Endodermal cell (in vitro differentiated cells): ENCODE measurements at regions not wholly inside any gene's neighbourhood (a gene's known extent, or its start where the extent isn't known, plus 50 kb on each side); places are given as distances from the start of the nearest gene placed in this dataset.

ENCODE experiments used
- DNase-seq: peaks from one replicate; pipeline ENCODE4 v3.0.0-alpha.2; 2017
- H3K27ac ChIP-seq: 2 replicates; pipeline ENCODE4 v1.5.1; 2013; ENCODE audit warnings: mild to moderate bottlenecking, low read depth, low read length, moderate library complexity
- H3K27me3 ChIP-seq: 2 replicates; pipeline ENCODE4 v1.6.1; 2013; ENCODE audit warnings: mild to moderate bottlenecking, low read length, moderate library complexity; ENCODE audit not compliant: insufficient read depth, control insufficient read depth, poor library complexity, severe bottlenecking
- H3K36me3 ChIP-seq: 2 replicates; pipeline ENCODE4 v1.7.0; 2013; ENCODE audit warnings: mild to moderate bottlenecking, low read length, moderate library complexity; ENCODE audit not compliant: control insufficient read depth, insufficient read depth
- H3K4me1 ChIP-seq: one replicate; pipeline ENCODE4 v1.7.0; 2013; ENCODE audit warnings: low read length; ENCODE audit not compliant: control insufficient read depth, insufficient read depth
- H3K4me3 ChIP-seq: 2 replicates; pipeline ENCODE4 v1.5.1; 2013; ENCODE audit warnings: mild to moderate bottlenecking, low read length, moderate library complexity
- H3K9ac ChIP-seq: 2 replicates; pipeline ENCODE4 v1.6.1; 2013; ENCODE audit warnings: mild to moderate bottlenecking, low read length, moderate library complexity; ENCODE audit not compliant: poor library complexity, severe bottlenecking; ENCODE audit errors: extremely low read depth
- H3K9me3 ChIP-seq: 2 replicates; pipeline ENCODE4 v1.6.1; 2013; ENCODE audit warnings: mild to moderate bottlenecking, low read length, moderate library complexity; ENCODE audit not compliant: control insufficient read depth
- H3K27ac Mint-ChIP-seq: 2 replicates; pipeline ENCODE4 v1.8.0; 2020; ENCODE audit warnings: mixed read lengths
- H3K27me3 Mint-ChIP-seq: 2 replicates; pipeline ENCODE4 v1.8.0; 2021; ENCODE audit warnings: mild to moderate bottlenecking, mixed read lengths; ENCODE audit not compliant: insufficient read depth
- H3K36me3 Mint-ChIP-seq: 2 replicates; pipeline ENCODE4 v1.8.0; 2020; ENCODE audit warnings: low read depth, mixed read lengths
- H3K4me1 Mint-ChIP-seq: 2 replicates; pipeline ENCODE4 v1.8.0; 2020; ENCODE audit warnings: mixed read lengths
- H3K4me3 Mint-ChIP-seq: 2 replicates; pipeline ENCODE4 v1.8.0; 2020; ENCODE audit warnings: mild to moderate bottlenecking, moderate library complexity, mixed read lengths
- H3K9me3 Mint-ChIP-seq: 2 replicates; pipeline ENCODE4 v1.8.0; 2020; ENCODE audit warnings: mild to moderate bottlenecking, mixed read lengths
- CTCF ChIP-seq: fragments of 200-600 bp; sonication (generic); conservative IDR thresholded peaks from 2 replicates; pipeline ENCODE4 v1.5.0; 2021; ENCODE audit warnings: antibody characterized with exemption, mild to moderate bottlenecking
- WGBS, 2 experiments: methylation state at CpG; one replicate each; pipeline versions ENCODE4 v1.1.5 to v1.1.7; 2013; ENCODE audit warnings: missing lambda C conversion rate in 2 of 2, mixed read lengths in 1 of 2; ENCODE audit not compliant: insufficient coverage in 1 of 2, insufficient read length in 1 of 2; 5-methylcytosine and 5-hydroxymethylcytosine counted together

- Mint-ChIP-seq H3K4me1 (peaks cover 10% of the 10 kb centered on the region), H3K36me3 (no peaks in the 10 kb centered on the region), H3K27me3 (no peaks in the 10 kb centered on the region), H3K4me3 (no peak overlapping the region), H3K9me3 (no peaks in the 10 kb centered on the region), H3K27ac (no peak overlapping the region)
- Histone ChIP-seq H3K27me3 (no peaks in the 10 kb centered on the region), H3K27ac (no peak overlapping the region), H3K9ac (no peak overlapping the region), H3K36me3 (no peaks in the 10 kb centered on the region), H3K4me1 (no peaks in the 10 kb centered on the region), H3K9me3 (no peaks in the 10 kb centered on the region), H3K4me3 (no peak overlapping the region)
- TF ChIP-seq CTCF, result no peak
- 90 to 95% methylated on average over 5 to 6 of the region's 7 CpGs for WGBS, 2 experiments
- DNase-seq, result no peak
Measured at GRCh38 chr6:156700440-156701057, 76.6 kb upstream of the ARID1B start.

GRCh38 chr6:156699935-156700334, 77.2 kb upstream of the ARID1B start:
- WGBS, 2 experiments, result 88 to 96% methylated on average over 3 of the region's 3 CpGs
- H3K9me3 ChIP-seq, result no peaks in the 10 kb centered on the region
- no peaks in the 10 kb centered on the region for H3K27me3 ChIP-seq
- H3K9me3 Mint-ChIP-seq, result no peaks in the 10 kb centered on the region
- DNase-seq, result no peak
- no peak overlapping the region for H3K4me3 Mint-ChIP-seq
- H3K27ac ChIP-seq, result no peak overlapping the region
- H3K27ac Mint-ChIP-seq, result no peak overlapping the region
- TF ChIP-seq CTCF, result no peak
- H3K36me3 ChIP-seq, result no peaks in the 10 kb centered on the region
- H3K27me3 Mint-ChIP-seq, result no peaks in the 10 kb centered on the region
- H3K36me3 Mint-ChIP-seq, result no peaks in the 10 kb centered on the region
- H3K4me3 ChIP-seq, result no peak overlapping the region
- H3K9ac ChIP-seq, result no peak overlapping the region
- H3K4me1 Mint-ChIP-seq, result peaks cover 9% of the 10 kb centered on the region
- H3K4me1 ChIP-seq, result no peaks in the 10 kb centered on the region

GRCh38 chr6:156699017-156699421, 78.2 kb upstream of the ARID1B start:
- no peak overlapping the region for H3K4me3 ChIP-seq
- H3K4me1 Mint-ChIP-seq, result peaks cover 9% of the 10 kb centered on the region
- H3K9ac ChIP-seq, result no peak overlapping the region
- no peak overlapping the region for H3K27ac ChIP-seq
- H3K9me3 Mint-ChIP-seq, result no peaks in the 10 kb centered on the region
- no peak for TF ChIP-seq CTCF
- no peaks in the 10 kb centered on the region for H3K4me1 ChIP-seq
- H3K27ac Mint-ChIP-seq, result no peak overlapping the region
- WGBS, 2 experiments, result 86 to 100% methylated on average over 2 to 5 of the region's 5 CpGs
- no peaks in the 10 kb centered on the region for H3K27me3 ChIP-seq
- H3K36me3 ChIP-seq, result no peaks in the 10 kb centered on the region
- DNase-seq, result no peak
- H3K9me3 ChIP-seq, result no peaks in the 10 kb centered on the region
- no peaks in the 10 kb centered on the region for H3K27me3 Mint-ChIP-seq
- no peaks in the 10 kb centered on the region for H3K36me3 Mint-ChIP-seq
- no peak overlapping the region for H3K4me3 Mint-ChIP-seq
